Activated CD8-positive, alpha-beta memory T cell treated with anti-CD3 and anti-CD28 coated beads, Interleukin-2, amount 10 ng/mL, durations not matched to agents 7 days and 5 days (primary cell): ENCODE measurements at regions not wholly inside any gene's neighbourhood (a gene's known extent, or its start where the extent isn't known, plus 50 kb on each side); places are given as distances from the start of the nearest gene placed in this dataset.

Experiments used
- ATAC-seq: fragments of 150-1000 bp; cut with Tn5 transposase; one replicate; pipeline ENCODE4 v1.10.0; 2021; ENCODE audit warnings: moderate library complexity
- CTCF ChIA-PET: fragments of 350-600 bp; sonication (Branson Sonifier 250); formaldehyde crosslinking; loops from one replicate; lab custom pipeline; 2021; ENCODE audit warnings: antibody characterized with exemption; lab: Charles Lee
- DNase-seq: peaks from one replicate; pipeline ENCODE4 v3.0.0-alpha.2; 2020
- H3K27ac Mint-ChIP-seq: one replicate; pipeline ENCODE4 v1.8.0; 2021; ENCODE audit warnings: mild to moderate bottlenecking, mixed read lengths
- H3K27me3 Mint-ChIP-seq: one replicate; pipeline ENCODE4 v1.8.0; 2021; ENCODE audit warnings: mixed read lengths
- H3K36me3 Mint-ChIP-seq: one replicate; pipeline ENCODE4 v1.8.0; 2021; ENCODE audit warnings: mild to moderate bottlenecking, mixed read lengths
- H3K4me1 Mint-ChIP-seq: one replicate; pipeline ENCODE4 v1.8.0; 2021; ENCODE audit warnings: mixed read lengths
- H3K4me3 Mint-ChIP-seq: one replicate; pipeline ENCODE4 v1.8.0; 2021; ENCODE audit warnings: mild to moderate bottlenecking, moderate library complexity, mixed read lengths
- H3K9me3 Mint-ChIP-seq: one replicate; pipeline ENCODE4 v1.8.0; 2022; ENCODE audit warnings: low read depth, mixed read lengths

- no peak for DNase-seq
- CTCF ChIA-PET, result interaction anchor here (0.9 to 1.0 kb wide), 2 partner anchors 9 to 17 kb away, joined by 3 read pairs; no protein-coding TSS in a partner anchor
- Mint-ChIP-seq H3K4me3 (no peak overlapping the region), H3K27ac (no peak overlapping the region), H3K36me3 (no peaks in the 10 kb centered on the region), H3K9me3 (no peaks in the 10 kb centered on the region), H3K4me1 (peaks cover 8% of the 10 kb centered on the region), H3K27me3 (peaks cover 19% of the 10 kb centered on the region)
- no peak for ATAC-seq
Observed at GRCh38 chr21:35206141-35207125, 157.3 kb upstream of the RUNX1 start.

DNA sequence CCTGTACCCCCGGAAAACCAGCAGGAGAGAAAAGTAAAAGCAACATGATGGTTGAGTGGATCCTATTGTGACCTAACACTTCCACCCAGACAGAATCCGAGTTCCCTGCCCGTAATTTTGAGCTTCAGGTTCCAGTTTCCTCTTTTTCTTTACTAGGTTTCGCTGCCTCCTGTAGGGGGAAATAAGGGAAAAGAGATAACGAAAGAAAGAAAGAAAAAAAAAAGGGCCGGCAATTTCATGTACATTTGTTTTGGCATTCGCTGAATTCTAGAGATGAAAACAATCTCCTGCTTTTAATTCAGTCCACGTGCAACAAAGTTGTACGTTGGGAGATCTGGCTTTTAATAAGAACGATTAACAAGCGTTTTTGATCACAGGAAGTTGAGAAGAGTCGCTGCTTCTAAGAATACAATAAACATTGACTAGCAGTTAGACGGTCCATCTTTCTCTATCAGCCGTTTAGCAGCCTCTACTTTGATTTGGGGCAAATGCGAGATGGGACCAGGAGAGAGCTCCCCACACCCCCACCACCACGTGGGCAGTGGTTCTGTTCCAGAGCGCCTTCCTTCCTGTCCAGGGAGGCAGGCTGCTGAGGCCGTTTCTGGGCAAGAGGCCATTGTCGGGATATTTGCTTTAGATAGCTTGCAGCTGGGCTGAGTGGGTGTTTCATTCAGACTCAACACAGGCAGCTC lies 155.9 kb upstream of the RUNX1 start:
- no peaks in the 10 kb centered on the region for H3K36me3 Mint-ChIP-seq
- peak overlapping the region; percentile 57 for H3K4me3 Mint-ChIP-seq
- H3K9me3 Mint-ChIP-seq, result no peaks in the 10 kb centered on the region
- no peak overlapping the region for H3K27ac Mint-ChIP-seq
- DNase-seq, result no peak
- H3K27me3 Mint-ChIP-seq, result peaks cover 16% of the 10 kb centered on the region
- ATAC-seq, result no peak
- peaks cover 8% of the 10 kb centered on the region for H3K4me1 Mint-ChIP-seq
- CTCF ChIA-PET, result interaction anchor here (0.9 to 1.2 kb wide), 3 partner anchors 10 to 315 kb away, joined by 3 read pairs; no protein-coding TSS in a partner anchor

GRCh38 chr21:35204125-35204524 lies 155.0 kb upstream of the RUNX1 start:
- H3K27ac Mint-ChIP-seq, result no peak overlapping the region
- DNase-seq (no peak), ATAC-seq (no peak)
- CTCF ChIA-PET, result interaction anchor here (1.2 kb wide), 1 partner anchor 314 kb away, joined by 3 read pairs; no protein-coding TSS in a partner anchor
- H3K4me3 Mint-ChIP-seq, result no peak overlapping the region
- peaks cover 16% of the 10 kb centered on the region for H3K27me3 Mint-ChIP-seq
- peaks cover 8% of the 10 kb centered on the region for H3K4me1 Mint-ChIP-seq
- H3K9me3 Mint-ChIP-seq, result no peaks in the 10 kb centered on the region
- H3K36me3 Mint-ChIP-seq, result no peaks in the 10 kb centered on the region

DNA sequence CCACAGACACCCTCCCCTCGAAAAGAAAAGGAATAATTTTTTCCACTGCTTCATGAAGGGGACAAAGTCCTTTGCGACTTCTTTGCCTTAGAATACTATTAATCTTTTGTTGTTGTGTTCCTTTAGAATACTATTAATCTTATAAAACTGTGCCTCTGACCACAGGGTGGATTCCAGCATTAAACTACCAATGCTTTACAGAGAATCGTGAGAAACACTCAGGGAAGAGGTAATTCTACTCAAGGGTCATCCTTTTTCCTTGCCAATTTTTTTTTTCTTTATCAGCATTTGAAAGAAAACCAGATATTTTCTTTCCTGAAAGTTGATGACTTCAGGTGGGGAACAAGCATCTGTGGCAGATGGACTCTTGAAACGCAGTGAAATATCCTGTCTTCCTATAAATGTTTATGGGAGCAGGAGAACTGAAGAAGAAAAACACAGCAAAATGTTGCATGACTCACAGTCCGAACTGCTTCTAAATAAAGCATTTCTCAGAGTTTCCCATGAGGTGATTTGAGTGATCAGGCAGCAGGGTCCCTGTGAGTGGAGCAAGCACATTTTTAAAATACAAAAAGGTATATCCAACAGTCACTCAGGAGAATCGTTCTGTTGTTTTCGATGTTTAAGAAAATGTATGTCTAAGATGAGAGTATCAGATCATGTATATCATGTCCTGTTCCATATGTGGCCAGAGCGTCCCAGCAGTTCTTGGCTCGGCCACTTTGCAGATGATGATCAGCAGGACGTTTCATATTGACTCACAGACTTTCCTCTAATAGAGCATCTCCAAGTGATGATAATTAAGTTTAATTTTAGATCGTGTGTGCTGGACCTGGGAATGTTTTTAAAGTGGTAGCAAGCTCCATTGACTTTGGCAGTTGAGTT lies 154.2 kb upstream of the RUNX1 start:
- Mint-ChIP-seq H3K36me3 (no peaks in the 10 kb centered on the region), H3K4me3 (no peak overlapping the region), H3K27ac (no peak overlapping the region), H3K9me3 (peaks cover under 1% of the 10 kb centered on the region), H3K4me1 (peaks cover 8% of the 10 kb centered on the region), H3K27me3 (peaks cover 13% of the 10 kb centered on the region)
- CTCF ChIA-PET, result no interaction called here
- ATAC-seq, result no peak
- no peak for DNase-seq

- Mint-ChIP-seq H3K4me3 (no peak overlapping the region), H3K4me1 (peaks cover 8% of the 10 kb centered on the region), H3K27me3 (peaks cover 13% of the 10 kb centered on the region), H3K36me3 (no peaks in the 10 kb centered on the region), H3K9me3 (peaks cover 2% of the 10 kb centered on the region), H3K27ac (no peak overlapping the region)
- CTCF ChIA-PET, result no interaction called here
- ATAC-seq (no peak), DNase-seq (no peak)
Observed at GRCh38 chr21:35202431-35202830, 153.3 kb upstream of the RUNX1 start.

GRCh38 chr21:35201799-35202198 lies 152.7 kb upstream of the RUNX1 start:
- ATAC-seq (no peak), DNase-seq (no peak)
- peaks cover 2% of the 10 kb centered on the region for H3K9me3 Mint-ChIP-seq
- no peak overlapping the region for H3K4me3 Mint-ChIP-seq
- H3K36me3 Mint-ChIP-seq, result no peaks in the 10 kb centered on the region
- H3K27ac Mint-ChIP-seq, result no peak overlapping the region
- H3K4me1 Mint-ChIP-seq, result peaks cover 8% of the 10 kb centered on the region
- peaks cover 13% of the 10 kb centered on the region for H3K27me3 Mint-ChIP-seq
- CTCF ChIA-PET, result no interaction called here

- H3K9me3 Mint-ChIP-seq, result peaks cover 2% of the 10 kb centered on the region
- no peak for DNase-seq
- H3K4me1 Mint-ChIP-seq, result peaks cover 8% of the 10 kb centered on the region
- no peak overlapping the region for H3K4me3 Mint-ChIP-seq
- ATAC-seq, result no peak
- H3K27ac Mint-ChIP-seq, result no peak overlapping the region
- H3K27me3 Mint-ChIP-seq, result peaks cover 13% of the 10 kb centered on the region
- CTCF ChIA-PET, result no interaction called here
- H3K36me3 Mint-ChIP-seq, result no peaks in the 10 kb centered on the region
Observed at GRCh38 chr21:35201288-35201687, 152.2 kb upstream of the RUNX1 start.

- no peaks in the 10 kb centered on the region for H3K36me3 Mint-ChIP-seq
- DNase-seq (no peak), ATAC-seq (no peak)
- H3K27me3 Mint-ChIP-seq, result peaks cover 17% of the 10 kb centered on the region
- no peak overlapping the region for H3K4me3 Mint-ChIP-seq
- H3K4me1 Mint-ChIP-seq, result peaks cover 2% of the 10 kb centered on the region
- H3K27ac Mint-ChIP-seq, result no peak overlapping the region
- peaks cover 2% of the 10 kb centered on the region for H3K9me3 Mint-ChIP-seq
- CTCF ChIA-PET, result interaction anchor here (1.2 kb wide), 1 partner anchor 10 kb away, joined by 3 read pairs; no protein-coding TSS in a partner anchor
Observed at GRCh38 chr21:35199733-35200015, 150.6 kb upstream of the RUNX1 start.

DNA sequence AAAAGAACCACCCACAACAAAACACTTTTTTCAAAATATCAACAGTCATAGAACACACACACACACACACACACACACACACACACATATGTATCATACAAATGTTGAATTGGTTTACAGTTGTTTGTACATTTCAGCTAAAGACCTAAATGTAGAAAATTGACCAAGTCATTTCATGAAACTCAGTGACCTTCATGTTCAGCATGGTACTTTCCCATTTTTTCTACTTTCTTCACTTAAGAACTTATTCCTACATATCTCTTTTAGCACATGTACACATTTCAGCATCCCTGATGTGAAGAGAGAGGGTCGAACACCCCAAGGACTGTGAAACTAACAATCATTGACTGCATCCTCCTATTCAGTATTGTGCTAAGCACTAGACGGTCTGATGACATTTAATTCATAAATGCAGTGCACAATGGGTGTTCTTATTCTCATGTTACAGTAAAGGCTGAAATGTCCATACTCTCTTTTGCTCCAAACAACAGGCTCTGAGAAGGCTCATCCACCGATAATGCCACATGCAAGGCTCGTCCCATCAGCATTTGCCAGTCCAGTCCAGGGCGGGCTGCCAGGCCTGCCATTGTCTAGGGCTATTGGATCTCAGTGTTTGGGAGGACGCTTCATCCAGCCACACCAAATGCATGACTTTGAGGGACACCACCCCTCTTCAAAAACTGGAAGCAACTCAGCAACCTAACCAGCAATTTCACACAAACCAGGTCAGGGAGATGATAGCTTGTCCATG lies 150.1 kb upstream of the RUNX1 start:
- DNase-seq (no peak), ATAC-seq (no peak)
- H3K4me3 Mint-ChIP-seq, result no peak overlapping the region
- CTCF ChIA-PET, result interaction anchor here (1.2 kb wide), 1 partner anchor 9 kb away, joined by 3 read pairs; no protein-coding TSS in a partner anchor
- H3K36me3 Mint-ChIP-seq, result no peaks in the 10 kb centered on the region
- peaks cover 2% of the 10 kb centered on the region for H3K9me3 Mint-ChIP-seq
- no peak overlapping the region for H3K27ac Mint-ChIP-seq
- peaks cover 18% of the 10 kb centered on the region for H3K27me3 Mint-ChIP-seq
- no peaks in the 10 kb centered on the region for H3K4me1 Mint-ChIP-seq

GRCh38 chr21:35198565-35198964 lies 149.5 kb upstream of the RUNX1 start:
- no peaks in the 10 kb centered on the region for H3K4me1 Mint-ChIP-seq
- H3K27me3 Mint-ChIP-seq, result peaks cover 15% of the 10 kb centered on the region
- H3K36me3 Mint-ChIP-seq, result no peaks in the 10 kb centered on the region
- H3K4me3 Mint-ChIP-seq, result no peak overlapping the region
- H3K27ac Mint-ChIP-seq, result no peak overlapping the region
- DNase-seq, result no peak
- H3K9me3 Mint-ChIP-seq, result peaks cover 2% of the 10 kb centered on the region
- no peak for ATAC-seq
- CTCF ChIA-PET, result no interaction called here

DNA sequence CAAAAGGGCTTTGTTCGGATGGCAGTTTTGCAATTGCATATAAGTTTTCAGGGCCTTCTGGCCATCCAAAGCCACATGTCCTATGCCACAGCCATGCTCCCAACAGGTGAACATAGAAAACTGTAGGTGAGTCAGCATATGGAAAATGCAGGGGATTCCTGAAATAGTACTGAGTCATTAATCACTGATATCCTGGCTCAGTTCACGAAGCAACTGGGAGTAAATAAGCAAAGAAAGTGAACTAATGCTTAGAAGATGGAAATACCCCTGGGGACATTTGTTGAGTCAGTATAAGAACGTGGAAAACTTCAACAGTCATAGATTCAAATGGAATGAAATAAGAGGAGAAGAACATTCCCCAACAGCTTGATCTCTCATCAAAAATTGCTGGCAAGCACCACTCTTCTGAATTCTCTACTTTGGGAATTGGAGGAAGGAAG lies 148.9 kb upstream of the RUNX1 start:
- no peak for ATAC-seq

GRCh38 chr21:35197191-35197590 lies 148.1 kb upstream of the RUNX1 start:
- Mint-ChIP-seq H3K9me3 (peaks cover 2% of the 10 kb centered on the region), H3K27ac (no peak overlapping the region), H3K4me3 (no peak overlapping the region), H3K4me1 (no peaks in the 10 kb centered on the region), H3K36me3 (peaks cover 2% of the 10 kb centered on the region), H3K27me3 (peaks cover 16% of the 10 kb centered on the region)
- DNase-seq, result no peak
- CTCF ChIA-PET, result interaction anchor here (1.2 kb wide), 1 partner anchor 307 kb away, joined by 3 read pairs; no protein-coding TSS in a partner anchor
- no peak for ATAC-seq

More for the DNA sequence above, 148.9 kb upstream of the RUNX1 start:
- H3K27me3 Mint-ChIP-seq, result peaks cover 14% of the 10 kb centered on the region
- H3K9me3 Mint-ChIP-seq, result peaks cover 2% of the 10 kb centered on the region
- H3K27ac Mint-ChIP-seq, result no peak overlapping the region
- CTCF ChIA-PET, result no interaction called here
- no peaks in the 10 kb centered on the region for H3K4me1 Mint-ChIP-seq
- no peak overlapping the region for H3K4me3 Mint-ChIP-seq
- no peak for DNase-seq
- no peaks in the 10 kb centered on the region for H3K36me3 Mint-ChIP-seq
